SH-SY5Y (cell line): ENCODE measurements at regions not wholly inside any gene's neighbourhood (a gene's known extent, or its start where the extent isn't known, plus 50 kb on each side); places are given as distances from the start of the nearest gene placed in this dataset.

ENCODE experiments used
- GATA2 ChIP-seq: IDR thresholded peaks from 2 replicates; pipeline ENCODE4 v1.6.1; 2011; ENCODE audit warnings: mild to moderate bottlenecking, low read depth, low read length
- GATA3 ChIP-seq: IDR thresholded peaks from 2 replicates; pipeline ENCODE4 v1.6.1; 2011; ENCODE audit warnings: low read depth, mild to moderate bottlenecking, low read length, moderate library complexity

DNA sequence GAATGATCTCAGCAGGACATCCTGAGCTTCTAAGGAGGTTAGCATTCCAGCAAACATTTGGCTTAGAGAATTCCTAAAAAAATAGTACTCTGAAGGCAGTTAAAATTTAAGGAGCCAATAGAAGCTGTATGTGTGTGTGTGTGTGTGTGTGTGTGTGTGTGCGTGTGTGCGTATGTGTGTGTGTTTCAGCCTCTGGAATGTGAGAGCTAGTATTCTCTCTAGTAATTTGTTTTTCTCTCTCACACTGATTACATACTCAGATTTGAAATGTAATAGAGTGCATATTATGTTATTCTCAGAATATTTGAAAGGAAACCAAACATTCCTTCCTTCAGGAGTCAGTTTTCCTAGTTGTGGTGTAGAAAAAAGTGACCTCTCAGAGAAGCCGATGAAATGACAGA, 279.6 kb downstream of the TMEM38B start:
- no peak for TF ChIP-seq GATA2
- TF ChIP-seq GATA3 = no peak
